B cell (primary cell): ENCODE measurements at regions not wholly inside any gene's neighbourhood (a gene's known extent, or its start where the extent isn't known, plus 50 kb on each side); places are given as distances from the start of the nearest gene placed in this dataset.

Experiments used
- ATAC-seq: fragments of 200-7000 bp; cut with Tn5 transposase; one replicate; pipeline ENCODE4 v1.10.0; 2021; ENCODE audit warnings: low read depth, mild to moderate bottlenecking, moderate number of reproducible peaks, moderate library complexity
- CTCF ChIA-PET: fragments of 350-600 bp; sonication (Branson Sonifier 250); formaldehyde crosslinking; loops from one replicate; lab custom pipeline; 2021; ENCODE audit warnings: antibody characterized with exemption, inconsistent platforms; lab: Charles Lee
- POLR2A ChIA-PET: fragments of 350-600 bp; sonication (Branson Sonifier 250); formaldehyde crosslinking; loops from one replicate; lab custom pipeline; 2021; ENCODE audit warnings: antibody characterized with exemption; lab: Charles Lee
- DNase-seq: peaks from one replicate; pipeline ENCODE4 v3.0.0; 2013
- H2AFZ ChIP-seq: 2 replicates; pipeline ENCODE4 v1.6.1; 2012; ENCODE audit warnings: mild to moderate bottlenecking, low read depth, low read length; ENCODE audit not compliant: insufficient read depth, poor library complexity, severe bottlenecking
- H3K27ac ChIP-seq, 2 donors: 1 replicate in 1 of 2; 2 replicates in 1 of 2; pipeline ENCODE4 v1.5.1; 2012 to 2013; ENCODE audit warnings: low read length in 2 of 2, mild to moderate bottlenecking in 2 of 2, moderate library complexity in 1 of 2
- H3K27me3 ChIP-seq, 4 experiments: fragments of 200-600 bp in 1 of 4; sonication (generic) in 1 of 4; replicated peaks in 1 of 4; 1 replicate in 2 of 4; 2 replicates in 2 of 4; pipeline versions ENCODE4 v1.6.1 to v1.7.0; 2013 to 2016; ENCODE audit warnings: low read length in 3 of 4, mild to moderate bottlenecking in 2 of 4, mixed read lengths in 1 of 4, moderate library complexity in 1 of 4; ENCODE audit not compliant: insufficient read depth in 4 of 4, control insufficient read depth in 3 of 4; ENCODE audit errors: control extremely low read depth in 1 of 4
- H3K36me3 ChIP-seq, 2 experiments: replicated peaks in 1 of 2; 1 replicate in 1 of 2; 2 replicates in 1 of 2; pipeline versions ENCODE4 v1.6.1 to v1.7.1; 2013; ENCODE audit warnings: low read length in 1 of 2; ENCODE audit not compliant: insufficient read depth in 2 of 2, control insufficient read depth in 1 of 2; ENCODE audit errors: control extremely low read depth in 1 of 2, extremely low read depth in 1 of 2
- H3K4me1 ChIP-seq, 2 donors: fragments of 200-600 bp in 1 of 2; sonication (generic) in 1 of 2; 1 replicate in 1 of 2; 2 replicates in 1 of 2; pipeline versions ENCODE4 v1.5.1 to v1.6.1; 2013 to 2017; ENCODE audit warnings: low read length in 2 of 2; ENCODE audit not compliant: control insufficient read depth in 2 of 2, insufficient read depth in 2 of 2
- H3K4me2 ChIP-seq: replicated peaks from 2 replicates; pipeline ENCODE3; 2012; ENCODE audit warnings: mild to moderate bottlenecking, low read depth, low read length; ENCODE audit not compliant: poor library complexity, severe bottlenecking
- H3K4me3 ChIP-seq, 5 experiments: fragments of 200-600 bp in 1 of 5; sonication (generic) in 1 of 5; 1 replicate in 3 of 5; 2 replicates in 2 of 5; pipeline versions ENCODE4 v1.5.1 to v1.7.0; 2011 to 2016; ENCODE audit warnings: low read length in 4 of 5, mild to moderate bottlenecking in 4 of 5, low read depth in 2 of 5, control low read depth in 1 of 5, moderate library complexity in 1 of 5; ENCODE audit not compliant: insufficient read depth in 1 of 5; ENCODE audit errors: control extremely low read depth in 1 of 5, extremely low read depth in 1 of 5
- H3K79me2 ChIP-seq: fragments of 200-600 bp; sonication (generic); one replicate; pipeline ENCODE4 v1.6.0; 2016; ENCODE audit warnings: low read length; ENCODE audit not compliant: control insufficient read depth, insufficient read depth
- H3K9ac ChIP-seq: fragments of 200-600 bp; sonication (generic); 2 replicates; pipeline ENCODE4 v1.6.1; 2017; ENCODE audit warnings: mild to moderate bottlenecking, low read length, moderate library complexity
- H3K9me3 ChIP-seq, 3 donors: one replicate each; pipeline versions ENCODE4 v1.6.1 to v1.7.1; 2013; ENCODE audit warnings: low read length in 2 of 3; ENCODE audit not compliant: control insufficient read depth in 2 of 3, insufficient read depth in 1 of 3; ENCODE audit errors: control extremely low read depth in 1 of 3
- H4K20me1 ChIP-seq: 2 replicates; pipeline ENCODE4 v1.6.0; 2012; ENCODE audit warnings: mild to moderate bottlenecking, low read length; ENCODE audit not compliant: insufficient read depth, control insufficient read depth, poor library complexity, severe bottlenecking
- H3K27ac Mint-ChIP-seq: one replicate; pipeline ENCODE4 v1.8.0; 2021; ENCODE audit warnings: mixed read lengths
- H3K27me3 Mint-ChIP-seq: one replicate; pipeline ENCODE4 v1.8.0; 2021; ENCODE audit warnings: mixed read lengths
- H3K4me1 Mint-ChIP-seq: one replicate; pipeline ENCODE4 v1.8.0; 2021; ENCODE audit warnings: mixed read lengths
- H3K4me3 Mint-ChIP-seq: one replicate; pipeline ENCODE4 v1.8.0; 2021; ENCODE audit warnings: mixed read lengths
- H3K9me3 Mint-ChIP-seq: one replicate; pipeline ENCODE4 v1.8.0; 2022; ENCODE audit warnings: mixed read lengths; ENCODE audit not compliant: insufficient read depth
- EZH2 ChIP-seq: IDR thresholded peaks from 2 replicates; pipeline ENCODE4 v1.6.1; 2012; ENCODE audit warnings: borderline replicate concordance, low read depth, mild to moderate bottlenecking, moderate library complexity, low read length; ENCODE audit not compliant: insufficient read depth, poor library complexity, severe bottlenecking
- WGBS: methylation state at CpG from one replicate; pipeline ENCODE4 v1.1.5; 2013; ENCODE audit warnings: missing lambda C conversion rate; ENCODE audit not compliant: insufficient coverage; 5-methylcytosine and 5-hydroxymethylcytosine counted together
- intact Hi-C: fragments of 100-400 bp; cut with micrococcal nuclease; formaldehyde crosslinking; loops from one replicate; pipeline ENCODE4 v1.10.0; 2022
- TF ChIP-seq, protein P1 (sequence below): fragments of 200-600 bp; IDR thresholded peaks from one replicate; pipeline ENCODE4 v1.8.0; 2022; ENCODE audit warnings: antibody characterized with exemption, mild to moderate bottlenecking

DNA sequence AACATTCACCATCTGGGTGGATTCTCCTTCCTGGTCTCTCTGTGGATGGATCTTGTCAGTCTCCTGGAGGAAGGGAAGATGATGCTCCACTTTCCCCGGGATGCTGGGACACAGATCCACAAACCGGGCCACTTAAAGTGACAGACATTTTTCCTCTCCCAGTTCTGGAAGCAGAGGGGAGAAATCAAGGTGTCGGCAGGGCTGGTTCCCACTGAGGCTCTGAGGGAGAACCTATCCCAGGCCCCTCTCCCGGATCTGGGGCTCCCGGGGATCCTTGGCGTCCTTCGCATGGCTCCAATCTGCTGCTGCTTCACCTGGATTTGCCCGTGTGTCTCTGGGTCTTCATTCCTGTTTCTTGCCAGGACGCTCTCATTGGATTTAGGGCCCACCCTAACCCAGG lies 263.1 kb upstream of the TNRC6C start:
- intact Hi-C loops = no loop called here
- 92% methylated on average over 9 of the region's 9 CpGs for WGBS
- H3K36me3 ChIP-seq = no peaks in the 10 kb centered on the region
- no peak overlapping the region for H3K9ac ChIP-seq
- H3K27ac ChIP-seq = no peak overlapping the region
- H4K20me1 ChIP-seq = no peaks in the 10 kb centered on the region
- H3K9me3 ChIP-seq = peaks cover 0 to 4% (median 0%) of the 10 kb centered on the region in 3 donors
- CTCF ChIA-PET = no interaction called here
- TF ChIP-seq, protein P1, sequence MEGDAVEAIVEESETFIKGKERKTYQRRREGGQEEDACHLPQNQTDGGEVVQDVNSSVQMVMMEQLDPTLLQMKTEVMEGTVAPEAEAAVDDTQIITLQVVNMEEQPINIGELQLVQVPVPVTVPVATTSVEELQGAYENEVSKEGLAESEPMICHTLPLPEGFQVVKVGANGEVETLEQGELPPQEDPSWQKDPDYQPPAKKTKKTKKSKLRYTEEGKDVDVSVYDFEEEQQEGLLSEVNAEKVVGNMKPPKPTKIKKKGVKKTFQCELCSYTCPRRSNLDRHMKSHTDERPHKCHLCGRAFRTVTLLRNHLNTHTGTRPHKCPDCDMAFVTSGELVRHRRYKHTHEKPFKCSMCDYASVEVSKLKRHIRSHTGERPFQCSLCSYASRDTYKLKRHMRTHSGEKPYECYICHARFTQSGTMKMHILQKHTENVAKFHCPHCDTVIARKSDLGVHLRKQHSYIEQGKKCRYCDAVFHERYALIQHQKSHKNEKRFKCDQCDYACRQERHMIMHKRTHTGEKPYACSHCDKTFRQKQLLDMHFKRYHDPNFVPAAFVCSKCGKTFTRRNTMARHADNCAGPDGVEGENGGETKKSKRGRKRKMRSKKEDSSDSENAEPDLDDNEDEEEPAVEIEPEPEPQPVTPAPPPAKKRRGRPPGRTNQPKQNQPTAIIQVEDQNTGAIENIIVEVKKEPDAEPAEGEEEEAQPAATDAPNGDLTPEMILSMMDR = no peak
- TF ChIP-seq EZH2 = no peak
- H3K4me2 ChIP-seq = no peak overlapping the region
- peaks cover 12 to 13% of the 10 kb centered on the region in 2 donors for H3K4me1 ChIP-seq
- Mint-ChIP-seq H3K9me3 (no peaks in the 10 kb centered on the region), H3K4me3 (no peak overlapping the region), H3K27me3 (peaks cover 68% of the 10 kb centered on the region), H3K4me1 (peaks cover 15% of the 10 kb centered on the region), H3K27ac (no peak overlapping the region)
- no peaks in the 10 kb centered on the region for H3K79me2 ChIP-seq
- no peak overlapping the region for H3K4me3 ChIP-seq
- ATAC-seq (no peak), DNase-seq (no peak)
- H3K27me3 ChIP-seq = peaks cover 0 to 42% (median 9%) of the 10 kb centered on the region in 4 experiments
- no peak overlapping the region for H2AFZ ChIP-seq
- POLR2A ChIA-PET = no interaction called here

DNA sequence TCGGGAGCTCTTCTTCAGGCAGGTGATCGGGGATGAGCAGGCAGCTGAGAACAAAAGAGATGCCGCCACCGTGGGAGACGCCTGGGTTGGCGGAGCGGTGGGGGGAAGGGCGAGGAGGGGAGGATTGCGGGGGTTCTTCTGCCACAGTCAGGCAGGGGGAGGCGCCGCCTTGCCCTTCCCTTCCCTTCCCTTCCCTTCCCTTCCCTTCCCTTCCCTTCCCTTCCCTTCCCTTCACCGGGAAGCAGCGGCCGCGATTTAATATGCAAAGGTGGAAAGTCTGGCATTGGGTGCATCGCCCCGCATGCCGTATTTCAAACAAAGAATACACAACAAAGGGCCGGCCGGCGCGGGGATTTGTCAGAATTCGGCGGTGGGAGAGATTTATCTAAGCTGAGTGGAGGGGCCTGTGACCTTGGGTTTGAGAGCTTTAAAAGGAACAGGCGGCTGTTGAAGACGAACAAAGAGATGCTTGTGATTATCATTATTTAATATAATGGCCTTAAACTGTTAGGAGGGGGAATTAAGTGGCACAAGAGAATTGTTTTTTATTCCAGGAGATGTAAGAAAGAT lies 262.3 kb upstream of the TNRC6C start:
- Histone ChIP-seq H3K79me2 (no peaks in the 10 kb centered on the region), H3K36me3 (no peaks in the 10 kb centered on the region), H3K4me1 (peaks cover 3 to 4% of the 10 kb centered on the region in 2 donors), H3K9me3 (peaks cover 0 to 13% (median 2%) of the 10 kb centered on the region in 3 donors), H3K27me3 (peaks cover 0 to 42% (median 9%) of the 10 kb centered on the region in 4 experiments), H3K4me3 (no peak overlapping the region), H2AFZ (no peak overlapping the region), H3K27ac (no peak overlapping the region), H4K20me1 (no peaks in the 10 kb centered on the region), H3K4me2 (no peak overlapping the region), H3K9ac (no peak overlapping the region)
- WGBS = 64% methylated on average over 5 of the region's 26 CpGs
- Mint-ChIP-seq H3K4me1 (peaks cover 7% of the 10 kb centered on the region), H3K9me3 (peaks cover 2% of the 10 kb centered on the region), H3K27me3 (peaks cover 61% of the 10 kb centered on the region), H3K27ac (no peak overlapping the region), H3K4me3 (no peak overlapping the region)
- DNase-seq = no peak
- no peak for TF ChIP-seq EZH2
- TF ChIP-seq, protein P1 = no peak
- ATAC-seq = no peak
- ChIA-PET POLR2A (no interaction called here), CTCF (no interaction called here)
- intact Hi-C loops = no loop called here
